Activated CD4-positive, alpha-beta T cell treated with anti-CD3 and anti-CD28 coated beads, Interleukin-2, amount 50 U/mL, for 16 hours (primary cell): ENCODE measurements at regions not wholly inside any gene's neighbourhood (a gene's known extent, or its start where the extent isn't known, plus 50 kb on each side); places are given as distances from the start of the nearest gene placed in this dataset.
A peak's percentile ranks its signal among the peaks of the same experiment; 100 is the strongest.

Experiments
- DNase-seq: peaks from one replicate; pipeline ENCODE4 v3.0.0-alpha.2; 2020

GRCh38 chr19:46546194-46546896 lies 50.7 kb upstream of the PNMA8B start:
- peak; percentile 34 for DNase-seq

GRCh38 chr19:46550684-46551083 lies 50.4 kb upstream of the CALM3 start:
- no peak for DNase-seq

DNA sequence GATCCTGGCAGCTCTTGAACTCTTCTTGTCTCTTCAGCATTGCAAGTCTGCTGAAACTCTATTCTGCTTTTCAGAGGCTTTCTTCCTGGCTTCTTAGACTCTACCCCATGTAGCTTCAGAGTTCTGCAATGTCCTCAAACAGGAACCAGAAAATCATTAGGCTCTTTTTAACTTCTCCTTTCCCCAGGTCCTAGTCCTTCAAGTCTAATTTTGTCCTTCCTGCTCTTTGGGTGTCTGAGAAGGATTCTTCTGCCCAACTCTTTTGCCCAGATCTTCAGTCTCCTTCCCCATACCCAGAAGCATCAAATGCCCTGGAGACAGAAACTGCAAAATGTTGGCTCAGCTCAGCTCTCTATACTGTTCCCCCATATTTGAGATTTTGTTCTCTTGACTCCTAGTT lies 50.0 kb upstream of the CALM3 start:
- DNase-seq: no peak
